H1 (cell line): ENCODE measurements at regions not wholly inside any gene's neighbourhood (a gene's known extent, or its start where the extent isn't known, plus 50 kb on each side); places are given as distances from the start of the nearest gene placed in this dataset.

Source experiments
- CTCF ChIA-PET: fragments of 300-600 bp; sonication (Branson Sonifier 250); formaldehyde crosslinking; loops from one replicate; lab custom pipeline; 2021; ENCODE audit not compliant: partially characterized antibody; lab: Charles Lee
- POLR2A ChIA-PET: fragments of 300-600 bp; sonication (Branson Sonifier 250); formaldehyde crosslinking; loops from one replicate; lab custom pipeline; 2021; ENCODE audit warnings: inconsistent platforms; ENCODE audit not compliant: partially characterized antibody; lab: Charles Lee
- DNase-seq, 2 experiments: peaks; one replicate each; pipeline versions ENCODE4 v3.0.0 to v3.0.0-alpha.2; 2010 to 2022; ENCODE audit warnings: low spot score in 2 of 2, low read depth in 1 of 2, mixed read lengths in 1 of 2
- FAIRE-seq: peaks from 2 replicates; lab custom pipeline; 2011; peaks lifted over from hg19 to GRCh38; lab: Jason Lieb, UNC
- H2AFZ ChIP-seq: 2 replicates; pipeline ENCODE4 v1.8.1; 2012; ENCODE audit warnings: low read length, inconsistent platforms
- H2AK5ac ChIP-seq: 2 replicates; pipeline ENCODE4 v1.6.1; 2013; ENCODE audit warnings: low read depth, low read length
- H2BK120ac ChIP-seq: replicated peaks from 2 replicates; pipeline ENCODE3; 2013; ENCODE audit warnings: low read depth, low read length, inconsistent platforms
- H2BK12ac ChIP-seq: 2 replicates; pipeline ENCODE4 v1.6.1; 2013; ENCODE audit warnings: low read depth, low read length
- H2BK15ac ChIP-seq: 2 replicates; pipeline ENCODE4 v1.6.1; 2013; ENCODE audit warnings: low read length
- H2BK20ac ChIP-seq: 2 replicates; pipeline ENCODE4 v1.6.1; 2013; ENCODE audit warnings: low read length
- H2BK5ac ChIP-seq: 2 replicates; pipeline ENCODE4 v1.6.1; 2013; ENCODE audit warnings: low read depth, low read length
- H3K14ac ChIP-seq: 2 replicates; pipeline ENCODE4 v1.6.1; 2013; ENCODE audit warnings: inconsistent platforms; ENCODE audit not compliant: insufficient read length
- H3K18ac ChIP-seq: 2 replicates; pipeline ENCODE4 v1.6.1; 2013; ENCODE audit warnings: low read length; ENCODE audit errors: extremely low read depth
- H3K23ac ChIP-seq: 2 replicates; pipeline ENCODE4 v1.6.1; 2013; ENCODE audit warnings: inconsistent platforms; ENCODE audit not compliant: insufficient read length
- H3K23me2 ChIP-seq: 2 replicates; pipeline ENCODE4 v1.6.1; 2013; ENCODE audit warnings: low read depth, low read length
- H3K27ac ChIP-seq: 2 replicates; pipeline ENCODE4 v1.6.1; 2011; ENCODE audit warnings: low read depth, low read length, inconsistent platforms
- H3K27me3 ChIP-seq, 4 experiments: replicated peaks in 1 of 4; 1 replicate in 1 of 4; 2 replicates in 3 of 4; pipeline versions ENCODE4 v1.6.1 to v1.8.1; 2011 to 2013; ENCODE audit warnings: low read length in 3 of 4, mild to moderate bottlenecking in 3 of 4, inconsistent platforms in 2 of 4, mixed read lengths in 2 of 4, moderate library complexity in 1 of 4; ENCODE audit not compliant: control insufficient read depth in 3 of 4, insufficient read depth in 3 of 4; ENCODE audit errors: extremely low read depth in 1 of 4
- H3K36me3 ChIP-seq, 4 experiments: 2 replicates each; pipeline versions ENCODE4 v1.6.1 to v1.8.1; 2011 to 2013; ENCODE audit warnings: mild to moderate bottlenecking in 4 of 4, low read length in 3 of 4, moderate library complexity in 2 of 4, control low read depth in 1 of 4, inconsistent platforms in 1 of 4; ENCODE audit not compliant: insufficient read depth in 4 of 4, control insufficient read depth in 2 of 4
- H3K4ac ChIP-seq: replicated peaks from 2 replicates; pipeline ENCODE3; 2013; ENCODE audit warnings: low read length, low read depth, mixed read lengths, inconsistent platforms; ENCODE audit not compliant: insufficient read length
- H3K4me1 ChIP-seq, 4 experiments: replicated peaks in 1 of 4; 1 replicate in 1 of 4; 2 replicates in 3 of 4; pipeline versions ENCODE4 v1.6.1 to v1.8.1; 2011 to 2013; ENCODE audit warnings: low read length in 3 of 4, inconsistent platforms in 2 of 4, mixed read lengths in 1 of 4; ENCODE audit not compliant: insufficient read depth in 4 of 4, control insufficient read depth in 3 of 4
- H3K4me2 ChIP-seq, 2 experiments: 2 replicates each; pipeline versions ENCODE4 v1.6.1 to v1.8.1; 2011 to 2013; ENCODE audit warnings: low read depth in 2 of 2, low read length in 2 of 2, control low read depth in 1 of 2, inconsistent platforms in 1 of 2, mild to moderate bottlenecking in 1 of 2; ENCODE audit not compliant: insufficient read depth in 1 of 2
- H3K4me3 ChIP-seq, 4 experiments: fragments of 200-600, 300-600 bp in 1 of 4; sonication (generic), shearing (Covaris generic), sonication (Bioruptor Twin) in 1 of 4; 2 replicates each; pipeline versions ENCODE4 v1.5.1 to v1.8.1; 2011 to 2016; ENCODE audit warnings: low read length in 4 of 4, low read depth in 3 of 4, control low read depth in 2 of 4, inconsistent platforms in 2 of 4, mild to moderate bottlenecking in 2 of 4, mixed read lengths in 1 of 4, moderate library complexity in 1 of 4; ENCODE audit not compliant: insufficient read depth in 2 of 4; ENCODE audit errors: extremely low read depth in 1 of 4
- H3K56ac ChIP-seq: replicated peaks from 2 replicates; pipeline ENCODE3; 2013; ENCODE audit warnings: low read depth, mild to moderate bottlenecking, mixed read lengths, low read length, inconsistent platforms; ENCODE audit not compliant: insufficient read length
- H3K79me1 ChIP-seq: 2 replicates; pipeline ENCODE4 v1.6.1; 2013; ENCODE audit warnings: low read depth, low read length, control low read depth
- H3K79me2 ChIP-seq, 2 experiments: 2 replicates each; pipeline versions ENCODE4 v1.6.1 to v1.8.1; 2012 to 2013; ENCODE audit warnings: low read length in 2 of 2, mild to moderate bottlenecking in 2 of 2, inconsistent platforms in 1 of 2; ENCODE audit not compliant: insufficient read depth in 2 of 2, control insufficient read depth in 1 of 2
- H3K9ac ChIP-seq, 4 experiments: replicated peaks in 1 of 4; 1 replicate in 1 of 4; 2 replicates in 3 of 4; pipeline versions ENCODE4 v1.6.1 to v1.8.1; 2011 to 2013; ENCODE audit warnings: low read depth in 3 of 4, low read length in 3 of 4, control low read depth in 2 of 4, mild to moderate bottlenecking in 2 of 4, moderate library complexity in 2 of 4, inconsistent platforms in 1 of 4; ENCODE audit errors: extremely low read depth in 1 of 4
- H3K9me3 ChIP-seq, 2 experiments: 2 replicates each; pipeline versions ENCODE4 v1.6.1 to v1.8.1; 2012 to 2013; ENCODE audit warnings: mild to moderate bottlenecking in 2 of 2, moderate library complexity in 2 of 2, control low read depth in 1 of 2, inconsistent platforms in 1 of 2, low read depth in 1 of 2, low read length in 1 of 2, mixed read lengths in 1 of 2; ENCODE audit not compliant: insufficient read depth in 2 of 2
- H4K20me1 ChIP-seq, 2 experiments: replicated peaks in 1 of 2; 2 replicates each; pipeline versions ENCODE3 to v1.8.1; 2011 to 2013; ENCODE audit warnings: inconsistent platforms in 2 of 2, low read length in 2 of 2, mild to moderate bottlenecking in 1 of 2; ENCODE audit not compliant: insufficient read depth in 2 of 2, control insufficient read depth in 1 of 2
- H4K5ac ChIP-seq: 2 replicates; pipeline ENCODE4 v1.6.1; 2013; ENCODE audit warnings: low read length, low read depth, mixed read lengths, inconsistent platforms; ENCODE audit not compliant: insufficient read length
- H4K8ac ChIP-seq: 2 replicates; pipeline ENCODE4 v1.8.0; 2013; ENCODE audit warnings: mild to moderate bottlenecking, moderate library complexity, low read length, inconsistent platforms; ENCODE audit not compliant: insufficient read depth; ENCODE audit errors: extremely low read depth
- H4K91ac ChIP-seq: replicated peaks from 2 replicates; pipeline ENCODE3; 2013; ENCODE audit warnings: low read length, mixed read lengths, inconsistent platforms; ENCODE audit not compliant: insufficient read length
- CBX8 ChIP-seq: fragments of 300-800, 300-1000 bp; sonication (generic); IDR thresholded peaks from 2 replicates; pipeline ENCODE4 v1.7.1; 2016; ENCODE audit warnings: low read depth, low read length, borderline replicate concordance
- CHD1 ChIP-seq: IDR thresholded peaks from 2 replicates; pipeline ENCODE4 v1.6.1; 2012; ENCODE audit warnings: low read depth, low read length, improper control_type of control experiment
- CREB1 ChIP-seq: IDR thresholded peaks from 2 replicates; pipeline ENCODE4 v1.6.1; 2012; ENCODE audit warnings: inconsistent platforms
- FOSL1 ChIP-seq: IDR thresholded peaks from 2 replicates; pipeline ENCODE4 v1.6.1; 2011; ENCODE audit warnings: mild to moderate bottlenecking, low read depth, low read length, moderate library complexity; ENCODE audit not compliant: insufficient read depth
- GABPA ChIP-seq: IDR thresholded peaks from 2 replicates; pipeline ENCODE4 v1.6.1; 2011; ENCODE audit warnings: mild to moderate bottlenecking, low read length, moderate library complexity, borderline replicate concordance; ENCODE audit not compliant: insufficient read depth
- HDAC2 ChIP-seq, 2 experiments: fragments of 300-600 bp in 1 of 2; sonication (generic) in 1 of 2; IDR thresholded peaks; 2 replicates each; pipeline ENCODE4 v1.6.1; 2011 to 2012; ENCODE audit warnings: low read depth in 2 of 2, low read length in 2 of 2, mild to moderate bottlenecking in 2 of 2, moderate library complexity in 2 of 2, borderline replicate concordance in 1 of 2, inconsistent platforms in 1 of 2
- HDAC6 ChIP-seq: IDR thresholded peaks from one replicate; pipeline ENCODE4 v1.7.1; 2012; ENCODE audit warnings: low read depth, mild to moderate bottlenecking, inconsistent platforms, low read length, moderate library complexity
- NRF1 ChIP-seq: IDR thresholded peaks from 2 replicates; pipeline ENCODE4 v1.6.1; 2011; ENCODE audit warnings: mild to moderate bottlenecking, low read depth, low read length, improper control_type of control experiment
- RNF2 ChIP-seq: fragments of 200-900, 300-1000 bp; sonication (generic); IDR thresholded peaks from 2 replicates; pipeline ENCODE4 v1.7.1; 2016; ENCODE audit warnings: borderline replicate concordance, low read depth, mild to moderate bottlenecking, antibody characterized with exemption, low read length; ENCODE audit not compliant: poor library complexity, severe bottlenecking; ENCODE audit errors: missing control alignments
- SRF ChIP-seq: IDR thresholded peaks from 2 replicates; pipeline ENCODE4 v1.6.1; 2011; ENCODE audit warnings: mild to moderate bottlenecking, low read depth, low read length, moderate library complexity
- SUZ12 ChIP-seq: fragments of 200-600 bp; sonication (generic); IDR thresholded peaks from 2 replicates; pipeline ENCODE4 v1.6.1; 2012; ENCODE audit warnings: mild to moderate bottlenecking, inconsistent platforms, low read length, moderate library complexity, mixed read lengths
- ZNF274 ChIP-seq: IDR thresholded peaks from 2 replicates; pipeline ENCODE4 v1.7.0; 2012; ENCODE audit warnings: low read length, borderline replicate concordance; ENCODE audit errors: extremely low read depth
- WGBS, 2 experiments: shearing (Covaris generic) in 1 of 2; methylation state at CpG; one replicate each; pipeline versions ENCODE4 v1.1.6 to v1.1.7; 2013 to 2015; ENCODE audit warnings: low lambda C conversion rate in 2 of 2, mixed read lengths in 2 of 2, inconsistent platforms in 1 of 2, low coverage in 1 of 2, missing lambda C conversion rate in 1 of 2; ENCODE audit not compliant: insufficient replicate concordance in 2 of 2, insufficient coverage in 1 of 2, insufficient read length in 1 of 2; ENCODE audit errors: extremely low coverage in 1 of 2, missing lambda C conversion rate in 1 of 2; 5-methylcytosine and 5-hydroxymethylcytosine counted together

GRCh38 chr11:15525582-15525981 is 410.9 kb downstream of the INSC start:
- Histone ChIP-seq H4K91ac (no peak overlapping the region), H2BK12ac (no peak overlapping the region), H3K79me2 (no peaks in the 10 kb centered on the region), H3K23me2 (no peaks in the 10 kb centered on the region; the same call in 1 of the 2 replicates), H2BK15ac (no peak overlapping the region), H3K27ac (no peak overlapping the region), H3K79me1 (no peaks in the 10 kb centered on the region), H4K20me1 (no peaks in the 10 kb centered on the region), H3K4me3 (no peak overlapping the region), H2AK5ac (no peak overlapping the region), H3K14ac (no peak overlapping the region), H3K36me3 (no peaks in the 10 kb centered on the region; a peak in 1 of 8 replicates), H2AFZ (no peak overlapping the region), H4K5ac (no peak overlapping the region), H3K9ac (no peak overlapping the region), H3K4me1 (no peaks in the 10 kb centered on the region), H3K27me3 (no peaks in the 10 kb centered on the region), H3K4ac (no peak overlapping the region), H3K9me3 (peaks cover 12 to 17% of the 10 kb centered on the region in 2 experiments; a peak in 3 of 4 replicates), H3K56ac (no peak overlapping the region), H3K4me2 (no peak overlapping the region), H2BK120ac (no peak overlapping the region), H2BK20ac (no peak overlapping the region), H3K18ac (no peak overlapping the region), H3K23ac (no peak overlapping the region), H2BK5ac (no peak overlapping the region), H4K8ac (no peak overlapping the region)
- TF ChIP-seq CREB1 (no peak), NRF1 (no peak), FOSL1 (no peak), CHD1 (no peak), SRF (no peak), ZNF274 (no peak), GABPA (no peak), HDAC2 (IDR thresholded peaks at IDR 0.05; ENCODE audit: borderline replicate concordance in 1 of 2, low read depth in 2 of 2, low read length in 2 of 2) (no peak), RNF2 (no peak), SUZ12 (no peak), CBX8 (no peak), HDAC6 (no peak)
- CTCF ChIA-PET = no interaction called here
- POLR2A ChIA-PET = no interaction called here
- DNase-seq (no peak), FAIRE-seq (no peak)
- WGBS, 2 experiments = 100% methylated on average over 1 of the region's 1 CpG; no CpG with 5 or more reads in 1 of the 2 experiments
